CD1c-positive myeloid dendritic cell (primary cell): ENCODE measurements at regions not wholly inside any gene's neighbourhood (a gene's known extent, or its start where the extent isn't known, plus 50 kb on each side); places are given as distances from the start of the nearest gene placed in this dataset.

Experiments
- DNase-seq: peaks from one replicate; pipeline ENCODE4 v3.0.0-alpha.2; 2016; ENCODE audit errors: extremely low spot score

GRCh38 chr18:38042211-38042890, 476.8 kb upstream of the CELF4 start:
- DNase-seq = no peak

GRCh38 chr18:38038242-38038641, 472.6 kb upstream of the CELF4 start:
- no peak for DNase-seq

DNA sequence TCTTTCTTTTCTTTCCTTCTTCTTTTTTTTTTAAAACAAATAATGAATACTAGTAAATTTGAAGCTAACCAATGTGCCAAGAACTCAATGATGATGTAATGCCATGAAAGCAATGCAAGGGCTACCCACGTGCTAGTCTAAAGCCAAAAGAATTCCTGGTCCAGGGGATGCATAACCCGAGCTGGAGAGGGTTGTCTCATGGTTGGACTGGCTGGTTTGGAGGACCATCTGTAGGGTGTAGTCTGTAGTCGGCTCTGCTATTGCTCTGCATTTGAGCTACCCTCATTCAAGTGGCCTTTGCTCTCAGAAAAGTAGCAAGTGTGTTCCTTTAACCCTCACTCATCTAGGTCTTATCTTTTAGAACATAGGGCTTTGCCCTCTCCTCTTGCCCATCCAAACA, 469.6 kb upstream of the CELF4 start:
- no peak for DNase-seq

DNA sequence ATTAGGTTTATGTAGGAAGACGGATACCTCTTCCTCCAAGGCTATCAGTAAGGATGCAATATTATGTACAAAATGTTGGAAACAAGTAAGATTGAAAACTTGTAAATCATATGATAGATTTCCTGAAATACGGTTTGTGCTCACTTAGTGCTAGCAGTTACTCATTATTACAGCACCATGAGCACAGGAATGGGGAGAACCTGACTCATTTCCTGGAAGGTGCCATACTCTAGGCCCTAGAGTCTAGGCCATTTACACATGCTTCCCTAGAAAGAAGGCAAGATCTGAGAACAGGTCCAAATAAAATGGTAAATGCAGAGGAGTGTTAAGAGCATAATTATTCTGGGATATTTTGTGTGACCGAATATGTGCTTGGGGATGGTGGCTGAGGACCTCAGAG, 467.7 kb upstream of the CELF4 start:
- no peak for DNase-seq

DNA sequence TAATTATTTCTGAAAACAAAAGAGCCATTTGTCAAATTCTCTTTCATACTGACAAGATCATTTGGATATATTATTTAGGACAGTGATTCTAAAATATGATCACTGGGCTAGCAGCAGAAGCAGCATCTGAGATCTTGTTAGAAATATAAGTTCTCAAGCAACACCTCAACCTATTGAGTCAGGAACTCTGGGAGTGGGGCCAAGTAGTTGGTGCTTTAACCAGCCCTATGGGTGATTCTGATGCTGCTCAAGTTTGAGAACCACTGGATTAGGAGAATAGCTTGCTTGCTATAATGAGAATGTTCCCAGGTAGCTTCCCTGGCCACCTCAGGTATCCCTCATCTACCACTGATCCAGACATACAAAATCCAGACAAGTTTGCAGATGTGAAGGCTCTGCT, 466.9 kb upstream of the CELF4 start:
- DNase-seq = no peak

- DNase-seq = no peak
These were observed 463.3 kb upstream of the CELF4 start for GRCh38 chr18:38028946-38029345.

DNA sequence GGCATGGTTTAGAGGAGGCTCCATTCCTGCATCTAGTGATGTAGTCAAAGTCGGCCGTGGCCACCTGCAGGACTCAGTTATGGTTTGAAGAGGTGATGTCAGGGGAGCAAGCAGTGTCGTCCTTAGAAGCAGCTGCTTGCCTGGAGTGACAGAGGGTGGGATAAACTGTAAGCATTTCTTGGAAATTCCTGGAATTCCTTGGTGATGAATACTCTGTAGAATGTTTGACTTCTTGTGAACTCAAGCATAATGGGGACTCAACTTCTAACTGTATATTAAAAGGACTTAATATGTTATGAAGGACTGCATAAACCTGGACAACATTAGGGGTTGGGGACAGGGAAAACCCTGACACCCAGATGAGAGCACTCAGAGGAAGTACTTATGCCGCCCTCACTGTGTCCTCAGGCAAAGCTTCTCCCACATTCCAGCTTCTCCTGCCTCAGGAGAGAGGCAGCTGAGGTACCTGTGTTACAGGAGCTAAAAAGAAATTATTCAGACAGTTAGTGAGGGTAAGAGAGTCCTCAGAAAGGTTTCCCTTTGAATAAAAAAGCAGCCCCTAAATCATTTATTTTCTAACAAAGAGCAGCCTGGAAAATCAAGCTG, 459.9 kb upstream of the CELF4 start:
- no peak for DNase-seq

DNA sequence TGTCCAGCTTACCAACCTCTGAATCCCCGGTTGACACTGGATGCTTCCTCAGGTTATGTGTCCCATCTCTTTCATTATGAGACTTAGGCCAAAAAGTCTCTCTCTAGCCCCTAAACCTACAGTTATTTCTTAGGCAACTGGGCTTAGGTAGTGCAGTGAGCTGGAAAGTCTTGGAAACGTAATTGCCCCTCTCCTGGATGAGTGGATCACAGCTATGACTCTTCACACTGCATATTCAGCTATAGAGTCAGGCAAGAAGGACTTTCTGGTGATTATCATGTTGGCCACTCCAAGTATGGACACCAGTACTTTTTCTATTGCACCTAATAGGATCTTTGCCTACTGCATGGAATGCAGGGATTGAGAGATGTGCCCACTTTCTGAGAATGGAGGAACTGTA, 458.3 kb upstream of the CELF4 start:
- DNase-seq = no peak

DNA sequence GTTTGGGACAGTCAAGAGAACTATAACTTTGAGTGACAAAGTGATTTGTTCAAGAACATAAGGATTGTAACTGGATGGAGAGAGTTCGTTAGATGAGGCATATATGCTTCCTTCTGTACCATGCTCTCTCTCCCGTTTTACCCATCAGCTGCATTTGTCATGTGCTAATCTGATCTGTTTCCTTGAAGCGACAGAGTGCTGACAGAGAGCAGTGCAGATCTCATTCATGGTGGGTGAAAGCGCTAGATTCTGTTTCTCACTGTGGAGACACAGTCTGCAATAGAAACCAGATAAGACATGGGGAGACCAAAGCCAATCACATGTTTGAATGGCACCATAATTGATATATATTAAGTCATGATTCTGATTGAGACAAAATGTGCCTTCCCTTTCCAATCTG, 456.6 kb upstream of the CELF4 start:
- no peak for DNase-seq

DNA sequence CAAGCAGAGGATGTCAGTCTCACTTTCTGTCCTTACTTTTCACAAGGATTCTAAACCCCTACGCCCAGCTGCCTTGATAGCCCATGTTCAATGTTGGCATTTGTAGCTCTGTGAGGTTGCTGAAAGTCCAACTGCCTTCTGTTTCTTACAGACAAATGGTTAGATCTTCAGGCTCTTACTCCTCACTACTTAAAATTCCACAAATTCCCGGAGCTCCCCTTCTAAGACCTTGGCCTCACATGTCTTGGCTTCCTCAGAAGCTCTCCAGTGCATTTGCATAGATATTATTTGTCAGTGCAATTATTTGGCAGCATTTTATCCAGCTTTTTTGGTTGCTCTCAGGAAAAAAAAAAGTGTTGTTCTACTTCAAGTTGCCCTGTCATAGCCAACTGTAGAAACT, 453.7 kb upstream of the CELF4 start:
- no peak for DNase-seq

GRCh38 chr18:38010971-38011857, 445.6 kb upstream of the CELF4 start:
- no peak for DNase-seq

DNA sequence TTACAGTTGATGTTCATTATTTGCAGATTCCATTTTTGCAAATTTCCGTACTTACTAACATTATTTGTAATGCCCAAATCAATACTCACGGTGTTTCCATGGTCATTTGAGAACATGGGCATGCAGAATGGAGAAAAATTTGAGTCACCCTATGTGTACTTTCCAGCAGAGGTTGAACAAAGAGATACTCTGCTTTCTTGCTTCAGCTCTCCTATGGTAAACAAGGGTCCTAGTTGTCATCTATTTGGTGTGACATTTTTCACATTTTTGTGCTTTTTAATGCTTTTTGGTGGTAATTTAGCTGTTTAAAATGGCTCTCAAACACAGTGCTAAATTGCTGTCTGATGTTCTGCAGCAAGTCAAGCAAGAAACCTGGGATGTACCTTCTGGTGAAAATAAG, 444.4 kb upstream of the CELF4 start:
- DNase-seq = no peak

DNA sequence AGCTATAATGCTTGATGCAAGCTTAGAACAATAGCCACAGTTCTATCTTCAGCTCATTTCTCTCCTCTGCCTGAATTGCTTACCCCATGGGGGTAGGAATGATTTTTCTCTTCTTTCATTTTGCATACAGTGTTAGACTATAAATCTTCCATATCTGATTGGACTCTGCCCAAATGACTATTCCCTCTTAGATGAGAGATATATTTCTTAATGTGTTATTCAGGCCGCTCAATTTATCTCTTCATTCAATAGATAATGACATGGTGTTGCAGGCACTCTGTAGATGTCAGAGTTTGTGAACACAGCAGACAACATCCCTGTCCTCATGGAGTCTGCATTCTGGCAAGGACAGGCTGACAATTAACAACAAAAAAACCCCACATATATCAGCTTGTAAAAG, 443.7 kb upstream of the CELF4 start:
- no peak for DNase-seq

DNA sequence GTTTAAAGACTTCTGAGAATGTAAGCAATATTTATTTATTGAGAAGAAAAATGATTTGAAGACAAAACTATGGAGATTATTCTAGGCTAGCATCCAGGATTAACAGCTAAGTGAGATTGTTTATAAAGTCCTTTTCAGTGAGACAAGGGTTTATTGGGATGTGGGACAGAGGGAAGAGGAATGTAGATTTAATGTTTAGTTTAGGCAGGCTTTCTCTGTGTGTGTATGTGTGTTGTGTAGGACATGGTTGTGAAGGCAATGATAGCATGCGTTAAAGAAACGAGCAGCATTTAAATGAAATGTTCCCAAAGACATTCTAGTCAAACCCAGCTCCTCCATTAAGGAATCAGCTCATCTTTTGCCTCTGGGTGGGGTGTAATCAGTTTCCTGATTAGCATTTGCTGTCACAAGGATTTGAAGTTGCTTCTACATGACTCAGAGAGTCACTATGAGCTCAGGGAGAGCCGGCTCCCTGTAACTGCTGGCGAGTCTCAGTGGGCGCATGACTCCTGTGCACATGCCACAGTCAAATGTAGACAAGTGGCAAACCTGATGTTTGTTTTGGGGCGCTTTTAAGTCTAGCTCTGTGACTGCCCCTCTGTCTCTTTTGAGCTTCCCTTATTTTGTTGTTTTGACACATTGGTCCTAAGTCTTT, 442.2 kb upstream of the CELF4 start:
- no peak for DNase-seq

DNA sequence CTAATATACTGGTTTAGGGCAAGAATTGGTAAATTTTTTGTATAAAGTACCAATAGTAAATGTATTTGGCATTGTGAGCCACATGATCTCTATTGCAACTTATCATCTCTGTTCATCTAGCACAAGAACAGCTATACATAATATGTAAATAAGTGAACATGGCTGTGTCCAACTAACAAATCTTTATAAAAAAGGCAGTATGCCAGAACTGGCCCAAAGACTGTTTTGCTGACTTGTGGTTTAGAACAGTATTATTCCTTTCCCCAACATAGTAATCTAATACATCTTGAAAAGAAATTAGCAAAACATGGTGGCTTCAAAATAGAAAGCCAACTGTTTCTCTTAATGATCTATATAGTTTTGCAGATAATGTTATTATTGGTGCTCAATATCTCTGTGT, 441.4 kb upstream of the CELF4 start:
- DNase-seq = no peak

- DNase-seq = no peak
These were observed 440.9 kb upstream of the CELF4 start for GRCh38 chr18:38006541-38006940.

GRCh38 chr18:37997695-37998094, 432.1 kb upstream of the CELF4 start:
- DNase-seq = no peak

DNA sequence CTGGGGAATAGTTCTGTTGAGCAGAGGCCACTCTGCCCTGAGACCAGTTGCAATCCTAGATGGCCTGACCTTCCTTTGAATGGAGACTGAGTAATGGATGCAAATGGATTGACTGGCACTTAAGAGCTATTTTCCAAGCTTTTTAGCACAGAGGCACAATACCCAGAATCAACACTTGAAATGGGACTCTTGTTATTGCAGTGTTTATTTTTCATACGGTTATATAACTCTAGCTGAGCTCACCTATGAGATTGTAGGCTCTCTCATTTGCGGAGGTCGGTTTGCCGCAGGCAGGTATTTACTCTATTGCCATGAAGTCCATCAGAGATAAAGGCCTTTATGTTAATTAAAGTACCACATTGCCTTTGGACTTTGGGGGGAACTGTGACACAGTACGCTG, 422.3 kb upstream of the CELF4 start:
- no peak for DNase-seq

GRCh38 chr18:37986665-37987064, 421.1 kb upstream of the CELF4 start:
- DNase-seq = no peak

DNA sequence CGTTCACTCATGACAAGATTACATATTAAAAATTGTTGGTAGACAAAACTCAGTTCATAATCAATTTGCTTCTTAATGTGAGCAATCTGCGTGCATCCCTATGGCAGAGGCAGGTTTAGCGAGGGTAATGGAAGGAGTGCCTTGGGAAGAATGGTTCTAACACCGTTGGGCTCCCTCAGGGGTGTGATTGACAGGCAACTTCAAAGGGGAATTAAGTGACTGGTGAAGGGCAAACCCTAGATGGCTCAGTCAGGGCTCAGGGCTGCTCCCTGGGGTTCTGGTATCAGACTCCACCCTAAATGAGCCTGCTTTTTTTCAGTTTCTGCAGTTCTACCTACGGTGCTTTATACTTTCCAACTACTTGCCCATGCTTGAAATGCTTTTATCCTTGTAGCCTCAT, 419.5 kb upstream of the CELF4 start:
- no peak for DNase-seq

GRCh38 chr18:37980556-37980955, 415.0 kb upstream of the CELF4 start:
- DNase-seq = no peak

DNA sequence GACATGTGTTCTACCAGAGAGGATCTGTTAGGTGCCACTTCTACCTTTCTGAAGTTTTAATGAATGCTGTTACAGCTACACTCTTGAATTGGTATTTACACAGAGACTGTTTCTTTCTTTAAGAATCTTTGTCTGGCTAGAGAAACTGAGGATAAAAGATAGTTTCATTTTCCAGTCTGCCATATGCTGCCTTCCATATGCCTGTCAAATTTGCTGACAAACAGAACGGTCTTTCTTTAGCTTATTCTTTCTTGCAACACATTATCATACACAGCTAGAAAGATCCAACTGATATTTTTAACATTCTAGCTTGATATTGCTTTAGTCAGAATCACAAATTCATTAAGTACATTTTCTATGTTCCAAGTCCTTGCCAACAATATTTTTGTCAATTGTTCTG, 409.8 kb upstream of the CELF4 start:
- no peak for DNase-seq

GRCh38 chr18:37967261-37967660, 401.7 kb upstream of the CELF4 start:
- no peak for DNase-seq
